GM23248 (cell line): ENCODE measurements at regions not wholly inside any gene's neighbourhood (a gene's known extent, or its start where the extent isn't known, plus 50 kb on each side); places are given as distances from the start of the nearest gene placed in this dataset.

Experiments used
- EZH2 ChIP-seq: fragments of 200-600 bp; sonication (generic); IDR thresholded peaks from 2 replicates; pipeline ENCODE4 v1.6.1; 2018; ENCODE audit warnings: antibody characterized with exemption, mild to moderate bottlenecking; ENCODE audit not compliant: insufficient read depth, poor library complexity, severe bottlenecking
- EZH2phosphoT487 ChIP-seq: fragments of 200-600 bp; sonication (generic); IDR thresholded peaks from 2 replicates; pipeline ENCODE4 v1.6.1; 2018; ENCODE audit warnings: antibody characterized with exemption, moderate library complexity, mild to moderate bottlenecking, low read depth; ENCODE audit not compliant: insufficient read depth

DNA sequence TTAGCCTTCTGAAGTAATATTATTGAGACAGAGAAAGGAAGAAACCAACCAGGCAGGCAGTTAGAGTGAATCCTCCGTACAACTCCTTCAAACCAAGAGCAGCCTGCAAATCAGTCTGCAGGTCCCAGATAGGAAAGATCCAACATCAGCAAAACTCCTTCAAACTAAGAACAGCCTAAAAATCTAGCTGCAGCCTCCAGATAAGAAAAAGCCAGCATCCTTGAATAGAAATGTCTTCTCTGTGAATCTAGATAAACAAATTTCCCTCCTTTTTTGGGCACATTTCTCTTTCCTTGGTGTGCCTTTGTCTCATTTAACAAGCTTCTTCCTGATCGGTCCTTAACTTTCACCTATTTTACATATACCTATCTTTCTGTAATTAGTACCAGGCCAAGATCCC is 1004.6 kb upstream of the TMEFF2 start:
- TF ChIP-seq EZH2 (no peak), EZH2phosphoT487 (no peak)
